GM10266 (cell line): ENCODE measurements at regions not wholly inside any gene's neighbourhood (a gene's known extent, or its start where the extent isn't known, plus 50 kb on each side); places are given as distances from the start of the nearest gene placed in this dataset.

Experiments
- DNase-seq: peaks from one replicate; pipeline ENCODE4 v3.0.0; 2012; ENCODE audit errors: extremely low spot score
- CTCF ChIP-seq: IDR thresholded peaks from 2 replicates; pipeline ENCODE4 v1.5.1; 2012; ENCODE audit warnings: mild to moderate bottlenecking, low read depth; ENCODE audit not compliant: control insufficient read depth, insufficient read depth; ENCODE audit errors: missing control alignments

- TF ChIP-seq CTCF: no peak
- DNase-seq: no peak
Measured at GRCh38 chr20:60862601-60863000, 389.5 kb upstream of the CDH4 start.

GRCh38 chr20:60863548-60863947 is 388.5 kb upstream of the CDH4 start:
- DNase-seq: no peak
- no peak for TF ChIP-seq CTCF

GRCh38 chr20:60867589-60867988 is 384.5 kb upstream of the CDH4 start:
- DNase-seq: no peak
- no peak for TF ChIP-seq CTCF

GRCh38 chr20:60868316-60868891 is 383.7 kb upstream of the CDH4 start:
- no peak for TF ChIP-seq CTCF
- no peak for DNase-seq

- TF ChIP-seq CTCF: no peak
- no peak for DNase-seq
Measured at GRCh38 chr20:60869087-60869486, 383.0 kb upstream of the CDH4 start.

- no peak for DNase-seq
- TF ChIP-seq CTCF: no peak
Measured at GRCh38 chr20:60869625-60870024, 382.4 kb upstream of the CDH4 start.

- no peak for TF ChIP-seq CTCF
- no peak for DNase-seq
Measured at GRCh38 chr20:60870040-60870439, 382.0 kb upstream of the CDH4 start.
